Fibroblast of skin of right quadriceps (primary cell): ENCODE measurements at regions not wholly inside any gene's neighbourhood (a gene's known extent, or its start where the extent isn't known, plus 50 kb on each side); places are given as distances from the start of the nearest gene placed in this dataset.

ENCODE experiments used
- DNase-seq: peaks from one replicate; pipeline ENCODE4 v3.0.0-alpha.2; 2013

- DNase-seq = no peak
Observed at GRCh38 chr12:94777936-94778335, 127.6 kb upstream of the TMCC3 start.

GRCh38 chr12:94775710-94776109 is 125.4 kb upstream of the TMCC3 start:
- DNase-seq = no peak

- DNase-seq = no peak
Observed at GRCh38 chr12:94771741-94772140, 121.4 kb upstream of the TMCC3 start.

- DNase-seq = no peak
Observed at GRCh38 chr12:94771199-94771598, 120.8 kb upstream of the TMCC3 start.

DNA sequence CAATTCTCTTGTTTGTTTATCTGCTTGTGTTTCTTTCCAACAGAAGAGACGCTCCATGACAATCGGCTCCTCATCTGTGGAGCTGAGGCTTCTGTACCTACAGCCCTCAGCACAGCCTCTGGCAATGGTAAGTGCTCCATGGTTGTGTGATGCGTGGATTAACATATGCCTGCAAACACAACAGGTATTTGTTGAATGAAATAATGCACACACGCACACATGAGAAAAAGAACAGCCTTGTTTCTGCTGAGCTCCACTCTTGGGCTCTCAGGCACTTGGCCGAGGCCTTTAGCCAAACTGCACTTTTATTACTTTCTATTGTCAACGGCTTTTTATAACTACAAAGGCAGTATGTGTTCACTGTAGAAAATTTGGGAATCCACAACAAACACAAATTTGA is 120.4 kb upstream of the TMCC3 start:
- no peak for DNase-seq

DNA sequence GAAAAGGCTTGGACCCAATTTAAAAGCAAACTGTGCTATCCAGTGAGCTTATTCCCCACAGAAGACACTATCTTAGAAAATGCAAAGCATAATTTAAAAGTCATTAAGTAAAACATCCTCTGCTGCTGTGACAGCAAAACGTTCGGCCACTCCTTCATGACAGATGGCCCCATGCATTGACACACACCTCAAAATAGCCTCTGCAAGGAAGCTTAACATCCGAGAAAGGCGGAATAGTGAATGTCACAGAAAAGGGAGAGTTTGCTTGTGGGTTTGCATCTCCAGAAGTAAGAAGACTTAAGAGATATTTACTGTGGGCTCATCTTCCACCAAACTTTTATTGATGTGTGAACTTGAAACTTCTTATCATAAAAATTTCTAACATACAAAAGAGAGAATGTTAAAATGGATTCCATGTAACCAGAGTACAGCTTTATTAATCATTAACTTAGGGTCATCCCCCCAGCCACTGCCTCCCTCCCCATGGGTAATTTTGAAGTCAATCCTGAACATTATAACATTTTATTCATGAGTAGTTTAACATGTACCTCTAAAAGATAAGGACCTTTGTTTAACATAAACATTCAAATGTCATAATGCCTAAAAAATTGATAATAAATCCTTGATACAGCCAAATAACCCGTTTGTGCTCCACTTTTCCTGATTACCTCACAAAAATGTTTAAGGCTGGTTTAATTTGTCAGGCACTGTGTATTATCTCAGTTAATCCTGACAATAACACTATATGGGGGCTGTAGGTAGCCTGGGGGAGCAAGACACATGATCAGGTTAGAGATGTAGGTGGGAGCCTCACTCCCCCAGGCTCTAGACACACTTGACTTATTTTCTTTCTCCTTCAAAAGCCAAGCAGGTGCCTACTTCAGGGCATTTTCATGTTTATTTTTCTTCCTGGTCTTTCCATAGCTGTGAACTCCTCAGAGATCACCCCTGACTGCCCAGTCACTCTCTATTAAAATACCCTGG is 119.7 kb upstream of the TMCC3 start:
- no peak for DNase-seq

DNA sequence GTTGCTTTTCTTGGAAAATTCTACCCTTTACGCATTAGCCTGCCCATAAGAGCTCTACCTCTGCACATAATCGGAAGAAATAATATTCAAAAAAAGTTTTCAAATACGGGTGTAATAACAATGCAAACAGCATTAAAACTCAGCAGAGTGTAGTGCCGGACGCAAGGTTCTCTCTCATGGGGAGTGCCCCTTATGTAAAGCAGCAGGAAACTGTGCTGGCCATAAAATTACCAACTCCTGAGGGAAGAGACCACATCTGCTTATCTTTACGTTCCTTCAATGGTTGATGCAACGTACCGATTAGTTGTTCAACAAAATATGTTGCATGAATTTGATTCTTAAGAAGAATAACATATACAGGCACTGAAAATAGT is 118.7 kb upstream of the TMCC3 start:
- no peak for DNase-seq

- no peak for DNase-seq
Observed at GRCh38 chr12:94768398-94769046, 118.2 kb upstream of the TMCC3 start.

- peak; percentile 47 for DNase-seq
Observed at GRCh38 chr12:94767956-94768355, 117.6 kb upstream of the TMCC3 start.

GRCh38 chr12:94766397-94766796 is 116.0 kb upstream of the TMCC3 start:
- no peak for DNase-seq

GRCh38 chr12:94763462-94763861 is 113.1 kb upstream of the TMCC3 start:
- DNase-seq = no peak

- no peak for DNase-seq
Observed at GRCh38 chr12:94762943-94763342, 112.6 kb upstream of the TMCC3 start.

DNA sequence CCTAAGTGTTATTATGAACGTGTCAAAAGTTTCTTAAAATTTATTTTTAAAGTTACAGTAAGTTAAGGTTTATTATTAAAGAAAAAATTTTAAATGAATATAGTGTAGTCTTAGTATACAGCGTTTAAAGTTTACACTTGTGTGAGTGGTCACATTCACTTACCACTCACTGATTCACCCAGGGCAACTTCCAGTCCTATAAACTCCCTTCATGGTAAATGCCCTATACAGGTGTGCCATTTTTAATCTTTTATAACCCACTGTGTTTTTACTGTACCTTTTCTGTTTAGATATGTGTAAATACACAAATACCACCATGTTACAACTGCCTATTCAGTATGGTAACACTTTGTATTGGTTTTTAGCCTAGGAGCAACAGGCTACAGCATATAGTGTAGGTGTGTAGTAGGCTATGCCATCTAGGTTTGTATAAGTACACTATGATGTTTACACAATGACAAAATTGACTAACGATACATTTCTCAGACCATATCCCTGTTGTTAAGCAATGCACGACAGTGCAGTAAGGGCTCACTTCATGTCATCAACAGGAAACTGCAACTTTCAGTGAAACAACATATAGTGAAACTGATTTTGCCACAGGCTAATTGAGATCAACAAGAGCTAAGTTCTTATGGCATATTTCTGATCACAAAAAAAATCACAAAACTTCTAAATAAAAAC is 112.0 kb upstream of the TMCC3 start:
- no peak for DNase-seq

DNA sequence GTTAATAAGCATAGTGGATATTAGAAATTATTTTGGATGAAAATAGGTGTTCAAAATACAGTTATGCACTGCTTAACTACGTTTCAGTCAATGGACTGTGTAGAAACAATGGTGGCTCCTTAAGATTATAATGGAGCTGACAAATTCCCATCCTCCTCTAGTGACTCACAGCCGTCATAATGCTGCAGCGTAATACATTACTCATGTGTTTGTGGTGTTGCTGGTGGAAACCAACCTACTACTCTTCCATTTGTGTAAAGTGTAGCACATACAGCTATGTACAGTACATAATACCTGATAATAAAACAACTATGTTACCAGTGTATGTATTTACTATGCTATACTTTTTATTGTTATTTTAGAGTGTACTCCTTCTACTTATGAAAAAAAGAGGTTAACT is 111.2 kb upstream of the TMCC3 start:
- peak; percentile 89 for DNase-seq

DNA sequence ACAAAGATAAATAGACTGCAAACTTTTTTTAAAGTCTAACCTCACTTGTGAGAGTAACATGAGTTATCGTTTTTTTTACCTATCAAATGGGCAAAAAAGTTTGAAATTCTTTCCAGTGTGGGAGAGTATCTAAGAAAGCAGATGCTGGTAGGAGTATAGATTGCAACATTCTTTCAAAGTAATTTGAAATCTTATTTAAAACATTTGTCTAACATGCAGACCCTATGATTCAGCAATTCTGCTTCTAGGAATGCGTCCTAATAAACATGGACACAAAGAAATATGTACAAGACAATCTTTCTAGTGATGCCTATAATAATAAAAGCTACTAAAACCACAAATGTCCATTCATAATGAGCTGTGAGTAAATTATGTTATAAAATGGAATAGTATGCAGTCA is 110.4 kb upstream of the TMCC3 start:
- DNase-seq = peak; percentile 11

GRCh38 chr12:94756789-94757188 is 106.4 kb upstream of the TMCC3 start:
- DNase-seq = no peak

GRCh38 chr12:94755598-94755997 is 105.2 kb upstream of the TMCC3 start:
- no peak for DNase-seq

GRCh38 chr12:94754653-94755052 is 104.3 kb upstream of the TMCC3 start:
- no peak for DNase-seq

- no peak for DNase-seq
Observed at GRCh38 chr12:94753036-94753679, 102.8 kb upstream of the TMCC3 start.

DNA sequence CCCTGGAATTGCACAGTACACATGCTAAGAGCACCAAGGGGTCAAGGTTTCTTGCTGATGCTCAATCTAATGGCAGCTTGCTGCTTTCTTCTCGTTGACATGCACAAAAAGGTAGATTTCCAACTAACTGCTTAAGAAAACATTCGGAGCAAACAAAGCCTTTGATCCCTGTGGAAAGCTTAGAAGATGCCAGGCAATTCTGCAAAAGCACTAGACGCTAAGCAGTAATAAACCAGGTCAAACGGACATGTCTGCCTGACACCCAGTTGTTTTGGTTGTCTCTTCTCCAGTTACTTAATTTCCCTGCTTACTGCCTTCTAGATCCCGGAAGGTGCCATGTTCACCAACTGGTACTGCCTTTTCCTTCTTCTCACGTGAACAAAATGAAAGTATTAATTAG is 100.5 kb upstream of the TMCC3 start:
- DNase-seq = no peak

DNA sequence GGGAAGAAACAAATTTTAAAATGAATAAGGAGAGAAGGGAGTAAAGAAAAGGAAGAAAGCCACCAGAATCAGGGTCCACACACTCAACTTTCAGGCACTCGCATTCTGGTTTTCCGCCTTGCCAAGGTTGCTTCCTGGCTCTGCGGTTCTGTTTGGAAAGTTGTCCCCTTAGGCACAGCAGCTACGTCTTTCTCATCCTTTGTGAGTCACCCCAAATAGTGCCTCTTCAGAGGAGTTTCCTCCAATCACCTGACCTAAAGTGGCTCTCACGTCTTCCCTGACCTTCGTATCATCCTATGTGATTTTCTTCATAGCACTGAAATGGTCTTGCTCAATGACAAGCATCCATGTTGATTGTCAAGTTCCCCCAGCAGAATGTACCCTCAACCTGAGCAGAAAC is 99.5 kb upstream of the TMCC3 start:
- DNase-seq = no peak

DNA sequence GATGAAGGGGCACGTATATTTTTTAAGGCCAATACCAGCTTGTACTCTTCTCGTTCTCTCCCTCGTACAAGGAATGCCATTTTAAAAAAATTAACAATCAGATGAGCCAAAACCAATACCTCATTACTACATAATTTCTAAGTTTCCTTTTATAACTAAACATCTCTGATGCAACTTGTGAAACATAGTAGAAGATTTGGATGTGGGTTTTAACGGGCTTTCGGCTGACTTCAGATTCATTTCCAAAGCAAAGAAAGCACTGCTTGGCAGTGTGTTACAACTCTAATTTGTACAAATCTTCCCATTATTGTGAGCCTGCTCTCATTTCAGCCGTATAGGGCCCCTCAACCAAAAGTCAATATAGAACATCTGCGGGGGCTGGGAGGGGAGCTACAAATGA is 99.1 kb upstream of the TMCC3 start:
- no peak for DNase-seq

DNA sequence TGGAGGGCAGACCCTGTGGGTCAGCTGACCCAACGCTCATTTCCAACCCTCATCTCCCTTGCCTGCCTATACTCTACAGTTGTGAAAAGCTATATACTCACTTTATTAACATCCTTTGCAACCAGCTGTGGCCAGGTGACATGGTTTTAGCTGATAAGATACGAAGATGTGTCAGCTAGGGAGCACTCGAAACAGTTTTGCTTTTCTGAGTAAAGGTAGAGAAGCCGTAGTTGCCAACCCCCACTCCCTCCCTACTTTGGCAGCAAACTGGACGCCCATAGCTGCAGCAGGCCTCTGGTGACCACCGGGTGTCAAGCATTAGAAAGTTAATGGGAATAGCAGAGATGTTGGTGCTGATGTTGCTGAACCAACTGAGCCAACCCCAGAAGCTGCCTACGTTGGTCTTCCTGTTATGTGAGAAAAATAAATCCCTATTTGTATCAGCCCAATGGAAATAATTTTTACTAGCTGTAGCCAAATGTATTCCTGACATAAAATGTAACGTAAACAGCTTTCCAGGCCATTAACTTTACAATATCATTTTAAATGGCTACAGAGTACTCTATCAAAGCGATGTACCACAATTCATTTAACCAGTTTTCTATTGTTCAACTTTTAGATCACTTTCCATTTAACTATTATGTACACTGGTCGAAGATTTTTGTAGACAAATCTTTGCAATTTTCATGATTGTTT is 98.5 kb upstream of the TMCC3 start:
- no peak for DNase-seq
